ENCODE measurements at regions not wholly inside any gene's neighbourhood (a gene's known extent, or its start where the extent isn't known, plus 50 kb on each side); places are given as distances from the start of the nearest gene placed in this dataset.

DNA sequence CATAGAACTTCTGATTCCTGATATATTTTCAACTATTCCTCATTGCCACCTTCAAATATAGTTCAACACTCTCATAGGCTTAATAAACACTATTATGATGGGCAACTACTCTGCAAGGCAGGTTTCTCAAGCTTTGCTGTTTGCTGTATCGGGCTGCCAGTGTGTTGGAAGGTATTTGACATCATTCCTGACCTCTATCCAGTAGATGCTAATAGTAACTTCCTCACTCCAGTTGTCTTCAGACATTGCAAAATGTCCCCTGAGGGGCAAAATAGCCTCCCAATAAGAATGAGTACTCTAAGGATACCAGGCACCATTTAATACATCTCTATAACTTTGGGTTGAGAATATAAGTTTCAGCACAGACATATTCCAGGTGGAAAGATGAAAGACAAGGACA lies 147.5 kb upstream of the PFN2 start:
- intact Hi-C loops (cut with DNase I; ENCODE audit: low total_unique reads): no loop called here
- TF ChIP-seq POLR2AphosphoS5 (IDR thresholded peaks at IDR 0.05) (no peak), POLR2A (IDR thresholded peaks at IDR 0.05) (no peak)
- TF ChIP-seq, protein P1, sequence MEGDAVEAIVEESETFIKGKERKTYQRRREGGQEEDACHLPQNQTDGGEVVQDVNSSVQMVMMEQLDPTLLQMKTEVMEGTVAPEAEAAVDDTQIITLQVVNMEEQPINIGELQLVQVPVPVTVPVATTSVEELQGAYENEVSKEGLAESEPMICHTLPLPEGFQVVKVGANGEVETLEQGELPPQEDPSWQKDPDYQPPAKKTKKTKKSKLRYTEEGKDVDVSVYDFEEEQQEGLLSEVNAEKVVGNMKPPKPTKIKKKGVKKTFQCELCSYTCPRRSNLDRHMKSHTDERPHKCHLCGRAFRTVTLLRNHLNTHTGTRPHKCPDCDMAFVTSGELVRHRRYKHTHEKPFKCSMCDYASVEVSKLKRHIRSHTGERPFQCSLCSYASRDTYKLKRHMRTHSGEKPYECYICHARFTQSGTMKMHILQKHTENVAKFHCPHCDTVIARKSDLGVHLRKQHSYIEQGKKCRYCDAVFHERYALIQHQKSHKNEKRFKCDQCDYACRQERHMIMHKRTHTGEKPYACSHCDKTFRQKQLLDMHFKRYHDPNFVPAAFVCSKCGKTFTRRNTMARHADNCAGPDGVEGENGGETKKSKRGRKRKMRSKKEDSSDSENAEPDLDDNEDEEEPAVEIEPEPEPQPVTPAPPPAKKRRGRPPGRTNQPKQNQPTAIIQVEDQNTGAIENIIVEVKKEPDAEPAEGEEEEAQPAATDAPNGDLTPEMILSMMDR (IDR thresholded peaks at IDR 0.05): no peak
- no peaks in the 10 kb centered on the region for H3K36me3 ChIP-seq
- no peak overlapping the region for H3K4me3 ChIP-seq
- H3K27ac ChIP-seq: no peak overlapping the region
- no peak for DNase-seq (ENCODE audit: low spot score in 2 of 2)
- peaks cover 0 to 3% of the 10 kb centered on the region in 2 donors for H3K9me3 ChIP-seq
- H3K27me3 ChIP-seq: no peaks in the 10 kb centered on the region
- H3K4me1 ChIP-seq: no peaks in the 10 kb centered on the region

DNA sequence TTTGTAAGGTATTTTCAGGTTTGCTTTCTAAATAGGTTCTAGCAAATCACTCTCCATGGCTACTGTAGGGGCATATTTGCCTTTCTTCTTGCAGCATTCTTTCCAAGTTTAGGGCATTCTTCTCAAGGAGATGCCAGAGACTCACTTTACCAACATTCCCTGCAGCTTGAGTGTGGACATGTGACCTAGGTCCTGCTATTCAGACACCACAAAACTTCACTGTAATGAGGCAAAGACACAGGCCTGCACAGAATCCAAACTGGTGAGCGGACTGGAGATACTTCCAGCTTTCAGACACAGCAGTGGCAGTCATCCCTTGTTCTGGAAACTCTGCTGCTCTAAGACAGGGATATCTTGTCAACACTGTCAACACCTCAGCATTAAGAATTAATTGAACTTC lies 146.4 kb upstream of the PFN2 start:
- Histone ChIP-seq H3K27ac (no peak overlapping the region), H3K36me3 (no peaks in the 10 kb centered on the region), H3K4me1 (no peaks in the 10 kb centered on the region), H3K4me3 (no peak overlapping the region), H3K27me3 (no peaks in the 10 kb centered on the region), H3K9me3 (peaks cover 0 to under 1% of the 10 kb centered on the region in 2 donors)
- TF ChIP-seq, protein P1 (IDR thresholded peaks at IDR 0.05): no peak
- TF ChIP-seq POLR2AphosphoS5 (IDR thresholded peaks at IDR 0.05): no peak
- TF ChIP-seq POLR2A (IDR thresholded peaks at IDR 0.05): no peak
- intact Hi-C loops (cut with DNase I; ENCODE audit: low total_unique reads): no loop called here
- no peak for DNase-seq (ENCODE audit: low spot score in 2 of 2)

DNA sequence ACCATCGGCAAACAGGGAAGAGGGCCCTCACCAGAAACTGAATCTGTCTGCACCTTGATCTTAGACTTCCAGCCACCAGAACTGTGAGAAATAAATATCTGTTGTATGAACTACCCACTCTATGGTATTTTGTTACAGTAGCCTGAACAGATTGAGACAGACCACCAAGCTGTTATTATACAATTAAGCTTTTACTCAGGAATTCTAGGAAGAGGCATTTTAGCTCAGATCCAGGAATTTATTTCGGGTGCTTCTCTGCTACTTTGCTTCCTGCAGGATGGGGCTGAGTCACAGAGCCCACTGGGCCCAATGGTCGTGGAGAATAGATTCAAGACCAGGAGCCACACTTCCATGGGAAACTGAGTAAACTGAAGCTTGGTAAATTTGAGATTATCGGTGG lies 145.5 kb upstream of the PFN2 start:
- no peak overlapping the region for H3K4me3 ChIP-seq
- H3K36me3 ChIP-seq: no peaks in the 10 kb centered on the region
- no peak overlapping the region for H3K27ac ChIP-seq
- H3K4me1 ChIP-seq: no peaks in the 10 kb centered on the region
- no peaks in the 10 kb centered on the region for H3K9me3 ChIP-seq
- no peaks in the 10 kb centered on the region for H3K27me3 ChIP-seq
- TF ChIP-seq POLR2AphosphoS5 (IDR thresholded peaks at IDR 0.05) (no peak), POLR2A (IDR thresholded peaks at IDR 0.05) (no peak)
- TF ChIP-seq, protein P1 (IDR thresholded peaks at IDR 0.05): no peak
- intact Hi-C loops (cut with DNase I; ENCODE audit: low total_unique reads): no loop called here
- no peak for DNase-seq (ENCODE audit: low spot score in 2 of 2)

DNA sequence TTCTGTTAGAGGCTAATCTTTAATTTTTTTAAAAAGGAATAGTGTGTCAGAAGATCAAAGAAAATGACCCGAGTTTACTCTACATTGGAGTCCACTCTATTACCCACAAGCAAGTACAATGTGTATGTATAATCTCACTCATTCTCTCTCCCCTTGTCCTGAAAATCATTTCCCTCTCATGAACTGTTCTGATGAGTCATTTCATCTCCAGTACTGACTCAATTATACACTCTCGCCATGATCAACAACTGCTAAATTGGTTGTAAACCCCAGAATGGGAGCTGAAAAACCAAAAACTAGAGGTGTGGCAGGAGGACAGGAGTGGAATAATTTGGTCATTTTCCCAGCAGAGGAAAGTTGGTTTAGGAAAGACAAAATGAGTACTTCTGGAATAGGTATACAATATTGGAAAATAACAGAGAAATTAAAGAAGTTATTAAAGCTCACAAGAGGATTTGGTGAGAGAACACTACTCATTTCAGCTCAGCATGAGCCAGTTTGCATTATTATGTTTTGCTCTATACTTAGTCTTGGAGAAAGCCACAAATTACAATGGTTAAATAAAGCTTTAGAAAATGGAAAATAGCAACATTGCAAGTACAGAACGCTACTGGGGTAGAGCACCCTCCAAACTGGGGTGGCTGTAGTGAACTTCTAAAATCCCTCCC lies 144.3 kb upstream of the PFN2 start:
- H3K4me1 ChIP-seq: no peaks in the 10 kb centered on the region
- H3K27me3 ChIP-seq: no peaks in the 10 kb centered on the region
- H3K4me3 ChIP-seq: no peak overlapping the region
- no peaks in the 10 kb centered on the region for H3K9me3 ChIP-seq
- DNase-seq (ENCODE audit: low spot score in 2 of 2): no peak
- H3K36me3 ChIP-seq: no peaks in the 10 kb centered on the region
- no peak overlapping the region for H3K27ac ChIP-seq
- TF ChIP-seq, protein P1 (IDR thresholded peaks at IDR 0.05): no peak
- TF ChIP-seq POLR2A (IDR thresholded peaks at IDR 0.05): no peak
- TF ChIP-seq POLR2AphosphoS5 (IDR thresholded peaks at IDR 0.05): no peak
- intact Hi-C loops (cut with DNase I; ENCODE audit: low total_unique reads): no loop called here

DNA sequence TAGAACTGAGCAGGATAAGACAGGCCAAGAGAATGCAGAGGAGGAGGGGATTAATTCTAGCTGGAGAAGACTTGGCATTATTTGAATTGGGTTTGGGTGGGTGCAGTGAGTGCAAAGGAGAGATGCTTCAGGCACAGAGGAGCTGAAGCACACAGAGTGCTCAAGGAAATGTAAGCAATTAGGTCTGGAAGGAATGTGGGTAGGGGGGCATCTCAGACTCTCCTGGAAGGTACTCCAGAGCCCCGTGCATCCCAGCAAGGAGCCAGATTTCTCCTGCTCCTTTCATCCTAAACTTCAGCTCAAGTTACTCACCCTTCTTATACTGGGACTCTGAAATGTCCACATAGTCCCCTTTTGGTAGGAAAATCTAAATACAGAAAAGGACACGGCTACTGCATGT lies 143.6 kb upstream of the PFN2 start:
- no peaks in the 10 kb centered on the region for H3K27me3 ChIP-seq
- H3K9me3 ChIP-seq: no peaks in the 10 kb centered on the region
- no peak for DNase-seq (ENCODE audit: low spot score in 2 of 2)
- H3K27ac ChIP-seq: no peak overlapping the region
- no peaks in the 10 kb centered on the region for H3K36me3 ChIP-seq
- TF ChIP-seq, protein P1 (IDR thresholded peaks at IDR 0.05): no peak
- no peak for TF ChIP-seq POLR2AphosphoS5 (IDR thresholded peaks at IDR 0.05)
- TF ChIP-seq POLR2A (IDR thresholded peaks at IDR 0.05): no peak
- intact Hi-C loops (cut with DNase I; ENCODE audit: low total_unique reads): no loop called here
- H3K4me1 ChIP-seq: no peaks in the 10 kb centered on the region
- no peak overlapping the region for H3K4me3 ChIP-seq
